H9 (cell line): ENCODE measurements at regions not wholly inside any gene's neighbourhood (a gene's known extent, or its start where the extent isn't known, plus 50 kb on each side); places are given as distances from the start of the nearest gene placed in this dataset.

Source experiments
- DNase-seq: peaks from one replicate; pipeline ENCODE4 v3.0.0-alpha.2; 2017
- H2AFZ ChIP-seq: one replicate; pipeline ENCODE4 v1.6.1; 2013; ENCODE audit warnings: mild to moderate bottlenecking, low read length, control low read depth, moderate library complexity
- H2AK5ac ChIP-seq: 2 replicates; pipeline ENCODE4 v1.6.1; 2013; ENCODE audit warnings: low read length, control low read depth, mixed read lengths; ENCODE audit not compliant: insufficient read length
- H2BK120ac ChIP-seq: one replicate; pipeline ENCODE4 v1.6.1; 2013; ENCODE audit warnings: low read depth, mild to moderate bottlenecking, low read length, control low read depth, inconsistent platforms; ENCODE audit not compliant: poor library complexity, severe bottlenecking
- H2BK12ac ChIP-seq: 2 replicates; pipeline ENCODE4 v1.6.1; 2013; ENCODE audit warnings: low read length, control low read depth, mixed read lengths, low read depth; ENCODE audit not compliant: insufficient read length
- H2BK15ac ChIP-seq: 2 replicates; pipeline ENCODE4 v1.6.1; 2013; ENCODE audit warnings: low read depth, low read length, control low read depth
- H2BK20ac ChIP-seq: one replicate; pipeline ENCODE4 v1.6.1; 2013; ENCODE audit warnings: low read depth, mild to moderate bottlenecking, low read length, control low read depth, inconsistent platforms; ENCODE audit not compliant: poor library complexity, severe bottlenecking
- H2BK5ac ChIP-seq: 2 replicates; pipeline ENCODE4 v1.6.1; 2013; ENCODE audit warnings: low read length, control low read depth, mixed read lengths; ENCODE audit not compliant: insufficient read length
- H3K14ac ChIP-seq: 2 replicates; pipeline ENCODE4 v1.6.1; 2013; ENCODE audit warnings: low read length, control low read depth; ENCODE audit not compliant: insufficient read depth
- H3K18ac ChIP-seq: 2 replicates; pipeline ENCODE4 v1.6.1; 2013; ENCODE audit warnings: low read depth, mild to moderate bottlenecking, mixed read lengths, low read length, control low read depth; ENCODE audit not compliant: insufficient read length
- H3K23ac ChIP-seq: 2 replicates; pipeline ENCODE4 v1.6.1; 2013; ENCODE audit warnings: low read length, control low read depth, mixed read lengths, low read depth; ENCODE audit not compliant: insufficient read length
- H3K23me2 ChIP-seq: 2 replicates; pipeline ENCODE4 v1.6.1; 2013; ENCODE audit warnings: low read depth, mild to moderate bottlenecking, mixed read lengths, low read length, control low read depth; ENCODE audit not compliant: insufficient read length, poor library complexity, severe bottlenecking
- H3K27ac ChIP-seq: 2 replicates; pipeline ENCODE4 v1.5.1; 2013; ENCODE audit warnings: low read length, control low read depth, mixed read lengths, low read depth; ENCODE audit not compliant: insufficient read length
- H3K27me3 ChIP-seq: 2 replicates; pipeline ENCODE4 v1.6.1; 2013; ENCODE audit warnings: low read length, control low read depth, inconsistent platforms; ENCODE audit not compliant: insufficient read depth
- H3K4ac ChIP-seq: 2 replicates; pipeline ENCODE4 v1.6.1; 2013; ENCODE audit warnings: low read depth, mild to moderate bottlenecking, control low read depth, inconsistent platforms, low read length, moderate library complexity
- H3K4me1 ChIP-seq: 2 replicates; pipeline ENCODE4 v1.6.1; 2013; ENCODE audit warnings: low read length, control low read depth, inconsistent platforms; ENCODE audit not compliant: insufficient read depth
- H3K4me2 ChIP-seq: 2 replicates; pipeline ENCODE4 v1.6.1; 2013; ENCODE audit warnings: low read length, control low read depth, mixed read lengths; ENCODE audit not compliant: insufficient read length, insufficient read depth
- H3K56ac ChIP-seq: 2 replicates; pipeline ENCODE4 v1.6.1; 2013; ENCODE audit warnings: low read depth, mild to moderate bottlenecking, mixed read lengths, low read length, control low read depth; ENCODE audit not compliant: insufficient read length
- H3K79me1 ChIP-seq: 2 replicates; pipeline ENCODE4 v1.6.1; 2013; ENCODE audit warnings: low read depth, mild to moderate bottlenecking, moderate library complexity, low read length, control low read depth, inconsistent platforms; ENCODE audit not compliant: insufficient read depth, poor library complexity, severe bottlenecking
- H3K79me2 ChIP-seq: 2 replicates; pipeline ENCODE4 v1.6.1; 2013; ENCODE audit warnings: low read length, control low read depth, inconsistent platforms; ENCODE audit not compliant: insufficient read depth
- H3K9ac ChIP-seq: 2 replicates; pipeline ENCODE4 v1.6.1; 2013; ENCODE audit warnings: low read length, control low read depth, mixed read lengths; ENCODE audit not compliant: insufficient read length; ENCODE audit errors: extremely low read depth
- H3K9me3 ChIP-seq: one replicate; pipeline ENCODE4 v1.6.1; 2013; ENCODE audit warnings: low read depth, low read length, inconsistent platforms; ENCODE audit not compliant: control insufficient read depth
- H3T11ph ChIP-seq: one replicate; pipeline ENCODE4 v1.6.1; 2013; ENCODE audit warnings: mild to moderate bottlenecking, low read length, control low read depth, inconsistent platforms
- H4K20me1 ChIP-seq: one replicate; pipeline ENCODE4 v1.6.1; 2013; ENCODE audit not compliant: control insufficient read depth, insufficient read length, insufficient read depth
- H4K5ac ChIP-seq: 2 replicates; pipeline ENCODE4 v1.6.1; 2013; ENCODE audit warnings: low read depth, mild to moderate bottlenecking, mixed read lengths, low read length, control low read depth; ENCODE audit not compliant: insufficient read length
- H4K8ac ChIP-seq: replicated peaks from 2 replicates; pipeline ENCODE4 v1.6.1; 2013; ENCODE audit warnings: low read length, control low read depth, mixed read lengths, low read depth; ENCODE audit not compliant: insufficient read length
- H4K91ac ChIP-seq: 2 replicates; pipeline ENCODE4 v1.6.1; 2013; ENCODE audit warnings: low read depth, mild to moderate bottlenecking, moderate library complexity, mixed read lengths, low read length, control low read depth; ENCODE audit not compliant: insufficient read length
- H3K27ac Mint-ChIP-seq, 3 experiments: 2 replicates in 2 of 3; 3 replicates in 1 of 3; pipeline ENCODE4 v1.8.0; 2020 to 2021; ENCODE audit warnings: mixed read lengths in 3 of 3, mild to moderate bottlenecking in 1 of 3, moderate library complexity in 1 of 3
- H3K27me3 Mint-ChIP-seq: 2 replicates; pipeline ENCODE4 v1.8.0; 2021; ENCODE audit warnings: low read depth, mild to moderate bottlenecking, moderate library complexity, mixed read lengths
- H3K36me3 Mint-ChIP-seq, 3 experiments: 2 replicates in 2 of 3; 3 replicates in 1 of 3; pipeline ENCODE4 v1.8.0; 2020 to 2021; ENCODE audit warnings: low read depth in 3 of 3, mixed read lengths in 3 of 3; ENCODE audit not compliant: insufficient read depth in 1 of 3
- H3K4me1 Mint-ChIP-seq, 2 experiments: 2 replicates each; pipeline ENCODE4 v1.8.0; 2020; ENCODE audit warnings: mixed read lengths in 2 of 2
- H3K4me3 Mint-ChIP-seq, 2 experiments: 2 replicates in 1 of 2; 3 replicates in 1 of 2; pipeline ENCODE4 v1.8.0; 2020 to 2021; ENCODE audit warnings: mild to moderate bottlenecking in 2 of 2, mixed read lengths in 2 of 2, moderate library complexity in 1 of 2
- H3K9me3 Mint-ChIP-seq, 2 experiments: 2 replicates in 1 of 2; 3 replicates in 1 of 2; pipeline ENCODE4 v1.8.0; 2020; ENCODE audit warnings: mild to moderate bottlenecking in 2 of 2, mixed read lengths in 2 of 2, moderate library complexity in 1 of 2
- WGBS: extraction: QIAGEN DNeasy Blood & Tissue Kit; methylation state at CpG from one replicate; pipeline ENCODE4 v1.1.7; 2013; ENCODE audit warnings: missing lambda C conversion rate, low lambda C conversion rate, mixed read lengths; ENCODE audit not compliant: insufficient read length; ENCODE audit errors: extremely low coverage; 5-methylcytosine and 5-hydroxymethylcytosine counted together
- TF ChIP-seq, protein P1 (sequence below): fragments of 200-600 bp; sonication (generic); conservative IDR thresholded peaks from 3 replicates; pipeline ENCODE4 v1.8.0; 2021; ENCODE audit warnings: antibody characterized with exemption, mild to moderate bottlenecking

DNA sequence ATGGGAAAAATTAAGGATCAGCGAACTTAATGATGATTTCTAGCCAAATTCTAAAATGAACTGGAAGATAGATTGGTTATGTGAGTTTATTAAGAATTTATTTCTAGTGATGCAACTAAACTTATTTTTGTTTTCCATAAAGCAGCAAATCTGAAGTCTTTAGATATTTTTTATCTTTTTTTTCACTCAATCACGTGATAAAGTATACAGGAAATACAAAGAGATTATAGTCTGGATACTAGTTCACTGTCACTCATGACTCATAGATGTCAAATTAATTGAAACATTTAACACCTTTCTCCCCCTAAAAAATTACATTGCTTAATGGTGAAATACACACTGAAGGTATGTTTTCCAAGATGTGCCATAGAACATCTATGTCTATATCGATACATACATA is 416.9 kb downstream of the TUSC7 start:
- H3K4me1 Mint-ChIP-seq: peaks cover 0 to 11% of the 10 kb centered on the region in 2 experiments; a peak in 2 of 4 replicates
- H3K4me3 Mint-ChIP-seq: no peak overlapping the region
- no peaks in the 10 kb centered on the region for H3K9me3 Mint-ChIP-seq

More for the DNA sequence above, 416.9 kb downstream of the TUSC7 start:
- Histone ChIP-seq H3T11ph (no peak overlapping the region), H2AK5ac (no peak overlapping the region), H3K27ac (no peak overlapping the region), H2AFZ (no peak overlapping the region), H3K18ac (no peak overlapping the region), H3K27me3 (no peaks in the 10 kb centered on the region), H3K4me2 (no peak overlapping the region), H2BK12ac (no peak overlapping the region), H3K79me2 (no peaks in the 10 kb centered on the region), H3K23me2 (no peaks in the 10 kb centered on the region), H4K20me1 (no peaks in the 10 kb centered on the region), H3K14ac (no peak overlapping the region), H2BK120ac (no peak overlapping the region), H2BK15ac (no peak overlapping the region), H2BK20ac (no peak overlapping the region), H4K8ac (no peak overlapping the region), H4K5ac (no peak overlapping the region), H3K56ac (no peak overlapping the region), H3K4ac (no peak overlapping the region), H3K79me1 (no peaks in the 10 kb centered on the region), H3K4me1 (0 out of 2 replicates have a peak, but pooled peaks cover 3% of the 10 kb centered on the region), H4K91ac (no peak overlapping the region), H3K23ac (no peak overlapping the region), H3K9me3 (no peaks in the 10 kb centered on the region), H3K9ac (no peak overlapping the region), H2BK5ac (no peak overlapping the region)
- Mint-ChIP-seq H3K27me3 (no peaks in the 10 kb centered on the region), H3K36me3 (no peaks in the 10 kb centered on the region), H3K27ac (no peak overlapping the region)
- TF ChIP-seq, protein P1, sequence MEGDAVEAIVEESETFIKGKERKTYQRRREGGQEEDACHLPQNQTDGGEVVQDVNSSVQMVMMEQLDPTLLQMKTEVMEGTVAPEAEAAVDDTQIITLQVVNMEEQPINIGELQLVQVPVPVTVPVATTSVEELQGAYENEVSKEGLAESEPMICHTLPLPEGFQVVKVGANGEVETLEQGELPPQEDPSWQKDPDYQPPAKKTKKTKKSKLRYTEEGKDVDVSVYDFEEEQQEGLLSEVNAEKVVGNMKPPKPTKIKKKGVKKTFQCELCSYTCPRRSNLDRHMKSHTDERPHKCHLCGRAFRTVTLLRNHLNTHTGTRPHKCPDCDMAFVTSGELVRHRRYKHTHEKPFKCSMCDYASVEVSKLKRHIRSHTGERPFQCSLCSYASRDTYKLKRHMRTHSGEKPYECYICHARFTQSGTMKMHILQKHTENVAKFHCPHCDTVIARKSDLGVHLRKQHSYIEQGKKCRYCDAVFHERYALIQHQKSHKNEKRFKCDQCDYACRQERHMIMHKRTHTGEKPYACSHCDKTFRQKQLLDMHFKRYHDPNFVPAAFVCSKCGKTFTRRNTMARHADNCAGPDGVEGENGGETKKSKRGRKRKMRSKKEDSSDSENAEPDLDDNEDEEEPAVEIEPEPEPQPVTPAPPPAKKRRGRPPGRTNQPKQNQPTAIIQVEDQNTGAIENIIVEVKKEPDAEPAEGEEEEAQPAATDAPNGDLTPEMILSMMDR: no peak
- WGBS: no CpG with 5 or more reads among the region's 3 CpGs
- DNase-seq: no peak
